Ovary (tissue), 3 donors: ENCODE measurements at regions not wholly inside any gene's neighbourhood (a gene's known extent, or its start where the extent isn't known, plus 50 kb on each side); places are given as distances from the start of the nearest gene placed in this dataset.

Experiments used
- POLR2A ChIP-seq: fragments of 450-650 bp; IDR thresholded peaks from one replicate; pipeline ENCODE4 v1.6.1; 2017; ENCODE audit warnings: antibody characterized with exemption, mild to moderate bottlenecking, moderate library complexity
- TF ChIP-seq, protein P1 (sequence below), 3 donors: fragments of 450-650 bp in 2 of 3; fragments of 200-600 bp in 1 of 3; IDR thresholded peaks; one replicate each; pipeline versions ENCODE4 v1.5.1 to v1.8.0; 2016 to 2022; ENCODE audit warnings: antibody characterized with exemption in 3 of 3, mild to moderate bottlenecking in 1 of 3
- donor health status: DM: no; HTN: no; CAD: no.

DNA sequence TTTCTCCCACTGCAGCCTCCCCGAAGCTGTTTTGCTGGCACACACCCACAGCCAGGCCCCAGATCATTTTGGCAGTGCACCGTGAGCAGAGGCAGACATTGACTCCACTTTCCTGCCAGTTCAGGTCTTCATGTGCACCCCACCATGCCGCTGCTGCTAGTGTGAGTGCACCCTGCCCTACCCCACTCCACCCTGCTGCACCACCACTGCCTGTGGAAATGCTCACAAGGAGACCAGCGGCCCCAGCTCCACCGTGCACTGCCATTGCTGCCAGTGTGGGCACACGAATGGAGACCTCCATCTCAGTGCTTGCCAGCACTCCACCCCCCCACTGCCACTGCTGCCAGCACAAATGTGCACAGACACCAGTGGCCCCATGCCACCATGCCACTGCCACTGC, 277.6 kb upstream of the ZC4H2 start:
- TF ChIP-seq, protein P1, sequence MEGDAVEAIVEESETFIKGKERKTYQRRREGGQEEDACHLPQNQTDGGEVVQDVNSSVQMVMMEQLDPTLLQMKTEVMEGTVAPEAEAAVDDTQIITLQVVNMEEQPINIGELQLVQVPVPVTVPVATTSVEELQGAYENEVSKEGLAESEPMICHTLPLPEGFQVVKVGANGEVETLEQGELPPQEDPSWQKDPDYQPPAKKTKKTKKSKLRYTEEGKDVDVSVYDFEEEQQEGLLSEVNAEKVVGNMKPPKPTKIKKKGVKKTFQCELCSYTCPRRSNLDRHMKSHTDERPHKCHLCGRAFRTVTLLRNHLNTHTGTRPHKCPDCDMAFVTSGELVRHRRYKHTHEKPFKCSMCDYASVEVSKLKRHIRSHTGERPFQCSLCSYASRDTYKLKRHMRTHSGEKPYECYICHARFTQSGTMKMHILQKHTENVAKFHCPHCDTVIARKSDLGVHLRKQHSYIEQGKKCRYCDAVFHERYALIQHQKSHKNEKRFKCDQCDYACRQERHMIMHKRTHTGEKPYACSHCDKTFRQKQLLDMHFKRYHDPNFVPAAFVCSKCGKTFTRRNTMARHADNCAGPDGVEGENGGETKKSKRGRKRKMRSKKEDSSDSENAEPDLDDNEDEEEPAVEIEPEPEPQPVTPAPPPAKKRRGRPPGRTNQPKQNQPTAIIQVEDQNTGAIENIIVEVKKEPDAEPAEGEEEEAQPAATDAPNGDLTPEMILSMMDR (IDR thresholded peaks at IDR 0.05), result no peak
- no peak for TF ChIP-seq POLR2A
